Femur (tissue), 1 donor: ENCODE measurements at regions not wholly inside any gene's neighbourhood (a gene's known extent, or its start where the extent isn't known, plus 50 kb on each side); places are given as distances from the start of the nearest gene placed in this dataset.
"Not testable (repeated sequence)": the region's sequence is repeated elsewhere in the genome, so short reads cannot be mapped to it uniquely, and the experiment has no call there.

Source experiments
- DNase-seq: peaks from one replicate; pipeline ENCODE4 v3.0.0-alpha.2; 2017

DNA sequence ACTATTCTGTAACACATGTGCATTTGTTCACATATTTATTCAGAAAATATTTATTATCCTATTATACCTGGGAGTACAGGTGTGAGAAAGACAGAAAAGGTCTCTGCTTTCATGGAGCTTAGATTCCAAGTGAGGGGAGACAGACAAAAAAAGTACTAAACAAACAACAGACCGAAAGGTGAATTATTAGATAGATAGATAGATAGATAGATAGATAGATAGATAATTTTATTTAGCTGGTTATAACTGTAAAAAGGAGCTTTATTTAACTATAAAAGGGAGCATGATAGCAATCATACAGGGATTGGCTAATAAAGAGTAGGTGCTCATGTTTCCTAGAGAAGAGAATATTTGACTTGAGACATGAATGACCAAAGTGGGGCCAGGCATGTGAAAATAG lies 119.4 kb downstream of the TNFSF18 start:
- DNase-seq = no peak

DNA sequence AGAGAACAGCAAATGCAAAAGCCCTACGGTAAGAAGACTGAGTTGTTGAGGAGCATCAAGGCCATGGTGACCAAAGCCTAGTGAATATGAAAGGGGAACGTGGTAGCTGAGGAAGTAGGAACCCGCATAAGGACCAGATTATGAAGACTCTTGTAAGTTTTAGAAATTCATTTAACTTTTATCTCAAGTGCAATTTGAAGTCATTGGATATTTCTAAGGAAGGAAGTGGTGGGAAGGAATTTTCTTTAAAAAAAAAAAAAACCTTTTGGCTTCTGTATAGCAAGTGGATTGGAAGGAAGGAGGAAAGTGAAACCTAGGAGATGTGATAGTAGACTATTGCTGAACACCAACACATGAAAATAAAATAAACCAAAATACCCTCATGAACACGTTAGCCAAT lies 119.0 kb downstream of the TNFSF18 start:
- no peak for DNase-seq

GRCh38 chr1:172932981-172933380 lies 117.8 kb downstream of the TNFSF18 start:
- no peak for DNase-seq

- no peak for DNase-seq
These were observed 116.4 kb downstream of the TNFSF18 start for GRCh38 chr1:172934417-172934762.

DNA sequence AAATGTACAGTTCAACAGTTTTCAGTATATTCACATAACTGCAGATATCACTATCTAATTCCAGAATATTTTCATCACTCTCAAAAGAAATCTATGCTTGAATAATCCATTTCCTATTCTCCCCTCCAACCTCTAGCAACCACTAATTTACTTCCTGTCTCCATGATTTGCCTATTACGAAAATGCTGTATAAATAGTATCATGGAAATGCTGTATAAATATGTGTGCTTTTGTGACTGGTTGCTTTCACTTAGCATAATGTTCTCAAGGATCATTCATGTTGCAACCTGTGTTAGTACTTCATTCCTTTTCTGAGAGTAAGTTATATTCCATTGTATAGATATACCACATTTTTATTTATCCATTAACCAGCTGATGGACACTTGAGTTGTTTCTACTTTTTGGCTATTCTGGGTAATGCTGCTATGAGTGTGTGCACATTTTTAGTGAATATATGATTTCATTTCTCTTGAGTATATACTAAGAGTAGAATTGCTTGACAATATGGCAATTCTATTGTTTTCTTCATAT lies 115.6 kb downstream of the TNFSF18 start:
- DNase-seq = no peak

GRCh38 chr1:172936088-172936645 lies 114.6 kb downstream of the TNFSF18 start:
- no peak for DNase-seq

- DNase-seq = no peak
These were observed 112.1 kb downstream of the TNFSF18 start for GRCh38 chr1:172938681-172939080.

- no peak for DNase-seq
These were observed 111.3 kb downstream of the TNFSF18 start for GRCh38 chr1:172939475-172939874.

DNA sequence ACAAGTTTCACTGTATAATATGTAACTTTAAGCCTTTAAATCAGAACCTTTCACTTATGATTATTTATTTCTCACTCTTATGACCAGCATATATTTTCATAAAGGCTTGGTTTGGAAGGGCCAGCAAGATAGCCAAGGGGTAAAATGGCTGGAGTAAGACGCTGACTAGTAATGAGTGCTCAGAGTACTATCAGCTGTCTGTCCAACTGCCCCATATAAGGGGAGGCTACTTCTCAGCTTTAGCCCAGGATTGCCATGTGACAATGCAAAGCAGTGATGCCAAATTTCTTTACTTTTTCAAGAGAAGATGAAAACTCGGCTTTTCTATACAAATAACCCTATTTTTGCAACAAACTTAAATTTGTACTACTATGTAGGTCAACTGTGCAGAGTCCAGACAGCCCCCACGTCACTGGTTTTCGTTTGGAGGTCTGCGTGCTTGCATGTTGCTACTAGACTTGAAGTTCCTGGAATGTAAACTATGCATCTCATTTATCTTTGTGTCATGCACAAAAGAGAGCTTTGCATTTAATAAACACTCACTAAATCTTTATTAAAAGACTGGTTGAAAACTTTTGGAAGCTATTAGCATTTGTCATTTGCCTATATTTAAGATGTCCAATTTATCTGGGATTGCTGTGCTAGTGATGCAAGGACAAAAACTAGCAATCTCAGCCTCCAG lies 110.4 kb downstream of the TNFSF18 start:
- DNase-seq = no peak

- no peak for DNase-seq
These were observed 109.3 kb downstream of the TNFSF18 start for GRCh38 chr1:172941471-172941870.

GRCh38 chr1:172941945-172942344 lies 108.8 kb downstream of the TNFSF18 start:
- no peak for DNase-seq

- not testable (repeated sequence) for DNase-seq
These were observed 107.6 kb downstream of the TNFSF18 start for GRCh38 chr1:172943138-172943537.

- DNase-seq = no peak
These were observed 105.8 kb downstream of the TNFSF18 start for GRCh38 chr1:172944931-172945330.

GRCh38 chr1:172946814-172947507 lies 103.8 kb downstream of the TNFSF18 start:
- no peak for DNase-seq

GRCh38 chr1:172948457-172948856 lies 102.3 kb downstream of the TNFSF18 start:
- no peak for DNase-seq

DNA sequence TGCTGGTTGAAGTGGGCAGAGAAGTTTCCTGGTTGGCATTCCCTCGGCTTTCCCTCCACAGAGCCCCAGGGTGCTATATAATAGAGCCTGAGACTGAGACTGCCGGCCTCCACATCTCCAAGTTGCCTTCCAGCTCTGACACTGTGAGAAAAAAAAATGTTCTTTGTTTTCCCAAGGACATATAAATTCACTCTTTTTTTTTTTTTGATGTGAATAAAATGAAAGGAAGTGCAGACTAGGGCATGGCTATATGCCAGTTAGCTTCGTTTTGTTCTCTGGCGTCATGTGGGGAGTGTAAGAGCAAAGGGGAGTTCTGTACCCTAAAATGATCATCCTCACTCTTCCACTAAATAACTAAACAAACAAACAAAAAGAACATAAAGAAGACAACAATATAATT lies 101.6 kb downstream of the TNFSF18 start:
- no peak for DNase-seq

- DNase-seq = no peak
These were observed 100.2 kb downstream of the TNFSF18 start for GRCh38 chr1:172950528-172950927.

- no peak for DNase-seq
These were observed 98.9 kb downstream of the TNFSF18 start for GRCh38 chr1:172951730-172952365.

DNA sequence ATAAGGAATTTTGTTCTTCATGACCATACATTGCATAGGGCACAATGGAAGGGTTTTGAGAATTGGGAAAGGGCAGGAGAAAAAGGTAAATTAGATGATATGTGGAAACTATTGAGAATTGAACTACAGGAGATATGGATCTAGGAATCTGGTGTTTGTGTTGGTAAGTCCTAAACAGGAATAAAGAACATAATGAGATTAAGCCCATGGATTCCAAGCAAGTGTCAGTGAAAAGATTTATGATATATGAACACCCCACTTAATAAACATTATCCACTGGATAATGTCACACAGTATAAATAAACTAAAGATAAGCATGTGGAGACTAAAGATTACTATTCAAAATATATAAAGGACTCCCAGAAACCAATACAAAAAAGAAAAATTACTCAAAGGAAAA lies 98.2 kb downstream of the TNFSF18 start:
- DNase-seq = no peak

DNA sequence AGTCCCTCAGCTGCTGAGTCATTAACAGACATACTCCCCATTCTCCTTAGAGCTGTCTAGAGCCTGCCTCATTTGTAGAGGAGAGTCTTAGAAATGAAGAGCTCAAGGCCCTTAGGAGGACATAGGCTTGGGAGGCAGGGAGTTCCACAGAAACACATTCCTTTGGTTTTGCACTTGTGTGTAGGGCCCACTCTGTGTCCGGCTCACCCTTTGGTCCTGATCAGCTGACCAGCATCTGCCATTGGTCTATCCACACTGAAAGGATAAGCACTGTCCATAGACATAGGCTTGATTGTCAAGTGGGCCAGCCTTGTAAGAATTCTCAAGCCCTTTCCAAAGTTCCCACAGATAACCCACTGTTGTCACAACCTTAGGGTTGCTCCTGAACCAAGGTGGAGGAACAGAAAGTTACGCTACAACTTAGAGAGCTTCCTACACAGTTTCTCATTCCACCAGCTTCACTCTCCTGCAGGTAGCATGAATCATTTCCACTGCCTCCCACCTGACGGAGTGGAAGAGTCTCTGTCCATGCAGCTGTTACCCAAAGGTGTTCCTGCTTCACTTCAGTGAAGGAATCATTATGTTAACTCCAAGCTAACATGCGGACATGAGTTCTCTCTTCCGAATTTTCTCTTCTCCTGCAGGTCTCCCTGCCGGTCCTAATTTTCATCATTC lies 96.1 kb downstream of the TNFSF18 start:
- no peak for DNase-seq

DNA sequence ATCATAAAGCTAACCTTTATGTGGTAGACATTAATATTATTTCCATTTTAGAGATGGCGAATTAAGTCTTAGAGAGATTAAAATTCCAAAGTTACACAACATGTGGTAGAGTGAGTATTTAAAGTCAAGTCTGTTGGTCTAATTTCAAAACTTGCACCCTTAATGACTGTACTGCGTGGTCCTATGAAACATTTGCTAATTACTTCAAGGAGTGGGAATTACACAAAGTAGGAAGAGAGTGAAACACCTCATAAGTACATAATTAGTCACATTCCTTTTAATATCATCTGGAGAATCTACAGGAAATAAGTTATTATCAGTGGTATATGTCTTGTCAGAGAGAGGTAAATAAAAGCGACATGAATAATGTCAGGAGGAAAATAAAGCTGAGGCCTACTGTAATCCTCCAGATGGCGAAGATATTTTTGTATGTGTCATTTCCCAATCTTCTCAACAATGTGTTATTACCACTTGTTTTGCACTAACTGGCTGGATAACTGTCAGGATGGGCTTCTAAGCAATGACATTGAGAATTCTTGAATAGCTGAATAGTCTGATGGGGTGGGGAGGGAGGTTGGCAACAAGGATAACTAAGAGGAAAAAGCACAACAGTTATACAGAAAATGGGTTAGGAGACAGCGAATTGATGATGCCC lies 95.5 kb downstream of the TNFSF18 start:
- DNase-seq = no peak

DNA sequence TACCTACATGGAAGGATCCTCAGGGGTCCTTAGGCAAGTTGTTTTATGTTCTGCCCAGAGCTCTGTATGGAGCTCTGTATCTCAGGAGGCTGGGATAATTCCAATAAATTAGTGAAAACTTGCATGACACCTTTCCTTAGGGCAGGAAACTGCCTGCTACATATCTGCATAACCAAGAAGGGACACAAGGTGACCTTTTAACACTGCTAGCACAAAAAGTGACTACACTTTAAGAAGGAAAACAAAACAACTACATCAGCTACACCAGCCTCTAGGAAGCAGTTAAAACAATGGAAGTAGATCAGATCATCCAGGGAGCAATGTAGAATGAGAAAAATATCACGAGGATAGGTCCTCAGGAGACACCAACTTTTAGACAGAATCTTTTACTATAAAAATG lies 93.9 kb downstream of the TNFSF18 start:
- no peak for DNase-seq

DNA sequence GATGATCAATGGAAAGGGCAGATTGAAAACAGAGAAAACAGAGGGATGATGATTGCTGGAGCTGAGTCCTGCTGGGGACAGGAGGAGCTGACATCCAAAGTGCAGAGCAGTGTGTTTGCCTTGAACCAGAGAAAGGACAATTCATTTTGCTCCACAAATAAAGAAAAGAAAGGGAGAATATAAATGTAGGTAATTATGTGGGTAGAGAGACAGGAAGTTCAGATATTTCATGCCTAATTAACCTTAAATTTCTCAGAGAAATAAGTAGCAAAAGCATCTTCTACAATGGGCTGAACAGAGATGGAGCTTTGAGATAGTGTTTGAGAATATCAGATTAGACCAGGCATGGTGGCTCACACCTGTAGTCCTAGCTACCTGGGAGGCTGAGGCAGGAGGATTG lies 93.2 kb downstream of the TNFSF18 start:
- DNase-seq = no peak
